HG02588 (cell line): ENCODE measurements at regions not wholly inside any gene's neighbourhood (a gene's known extent, or its start where the extent isn't known, plus 50 kb on each side); places are given as distances from the start of the nearest gene placed in this dataset.

ENCODE experiments used
- ATAC-seq: cut with Tn5 transposase; IDR thresholded peaks from one replicate; pipeline ENCODE4 v1.9.1; 2021; ENCODE audit warnings: mild to moderate bottlenecking, moderate library complexity; ENCODE audit not compliant: unreplicated experiment

GRCh38 chr3:79928687-79929408, 161.1 kb upstream of the ROBO1 start:
- ATAC-seq, result no peak

GRCh38 chr3:79926522-79926921, 158.7 kb upstream of the ROBO1 start:
- no peak for ATAC-seq

GRCh38 chr3:79922633-79923032, 154.8 kb upstream of the ROBO1 start:
- ATAC-seq, result no peak

GRCh38 chr3:79917561-79917960, 149.8 kb upstream of the ROBO1 start:
- no peak for ATAC-seq

- no peak for ATAC-seq
Measured at GRCh38 chr3:79910337-79910736, 142.5 kb upstream of the ROBO1 start.

GRCh38 chr3:79906106-79906505, 138.3 kb upstream of the ROBO1 start:
- no peak for ATAC-seq

GRCh38 chr3:79902151-79902550, 134.4 kb upstream of the ROBO1 start:
- ATAC-seq, result no peak

- ATAC-seq, result no peak
Measured at GRCh38 chr3:79898907-79899306, 131.1 kb upstream of the ROBO1 start.

GRCh38 chr3:79896086-79896485, 128.3 kb upstream of the ROBO1 start:
- ATAC-seq, result no peak

GRCh38 chr3:79887213-79887612, 119.4 kb upstream of the ROBO1 start:
- ATAC-seq, result no peak

GRCh38 chr3:79886204-79886603, 118.4 kb upstream of the ROBO1 start:
- no peak for ATAC-seq

GRCh38 chr3:79885407-79885806, 117.6 kb upstream of the ROBO1 start:
- no peak for ATAC-seq

GRCh38 chr3:79884354-79884753, 116.6 kb upstream of the ROBO1 start:
- no peak for ATAC-seq

- ATAC-seq, result no peak
Measured at GRCh38 chr3:79881431-79881830, 113.6 kb upstream of the ROBO1 start.

GRCh38 chr3:79878708-79879107, 110.9 kb upstream of the ROBO1 start:
- no peak for ATAC-seq

- no peak for ATAC-seq
Measured at GRCh38 chr3:79874646-79875045, 106.8 kb upstream of the ROBO1 start.

- ATAC-seq, result no peak
Measured at GRCh38 chr3:79872483-79872882, 104.7 kb upstream of the ROBO1 start.

- ATAC-seq, result no peak
Measured at GRCh38 chr3:79871656-79872055, 103.9 kb upstream of the ROBO1 start.

- ATAC-seq, result no peak
Measured at GRCh38 chr3:79870313-79870620, 102.5 kb upstream of the ROBO1 start.

- no peak for ATAC-seq
Measured at GRCh38 chr3:79869461-79870312, 101.9 kb upstream of the ROBO1 start.

GRCh38 chr3:79866162-79866561, 98.4 kb upstream of the ROBO1 start:
- no peak for ATAC-seq

- ATAC-seq, result no peak
Measured at GRCh38 chr3:79864077-79864476, 96.3 kb upstream of the ROBO1 start.
